Activated CD4-positive, alpha-beta T cell treated with anti-CD3 and anti-CD28 coated beads, Interleukin-2, amount 50 U/mL, for 16 hours (primary cell): ENCODE measurements at regions not wholly inside any gene's neighbourhood (a gene's known extent, or its start where the extent isn't known, plus 50 kb on each side); places are given as distances from the start of the nearest gene placed in this dataset.
"Not testable (repeated sequence)": the region's sequence is repeated elsewhere in the genome, so short reads cannot be mapped to it uniquely, and the experiment has no call there.

Experiments
- DNase-seq: peaks from one replicate; pipeline ENCODE4 v3.0.0-alpha.2; 2020

GRCh38 chr20:29296256-29297230, 1960.9 kb upstream of the DEFB115 start:
- DNase-seq, result no peak

- no peak for DNase-seq
Measured at GRCh38 chr20:29297411-29298270, 1959.8 kb upstream of the DEFB115 start.

GRCh38 chr20:29298271-29298590, 1959.2 kb upstream of the DEFB115 start:
- no peak for DNase-seq

GRCh38 chr20:29298759-29299613, 1958.5 kb upstream of the DEFB115 start:
- DNase-seq, result no peak

- DNase-seq, result no peak
Measured at GRCh38 chr20:29299811-29300578, 1957.5 kb upstream of the DEFB115 start.

GRCh38 chr20:29300579-29301551, 1956.6 kb upstream of the DEFB115 start:
- no peak for DNase-seq

GRCh38 chr20:29301624-29302259, 1955.7 kb upstream of the DEFB115 start:
- no peak for DNase-seq

GRCh38 chr20:29302979-29303644, 1954.4 kb upstream of the DEFB115 start:
- no peak for DNase-seq

GRCh38 chr20:29306390-29307072, 1950.9 kb upstream of the DEFB115 start:
- no peak for DNase-seq

GRCh38 chr20:29307484-29307883, 1950.0 kb upstream of the DEFB115 start:
- DNase-seq, result not testable (repeated sequence)

GRCh38 chr20:29308956-29309355, 1948.5 kb upstream of the DEFB115 start:
- DNase-seq, result not testable (repeated sequence)

- DNase-seq, result not testable (repeated sequence)
Measured at GRCh38 chr20:29309481-29309880, 1948.0 kb upstream of the DEFB115 start.

GRCh38 chr20:29311046-29311445, 1946.4 kb upstream of the DEFB115 start:
- not testable (repeated sequence) for DNase-seq

GRCh38 chr20:29312679-29313078, 1944.8 kb upstream of the DEFB115 start:
- DNase-seq, result not testable (repeated sequence)

- no peak for DNase-seq
Measured at GRCh38 chr20:29313481-29313880, 1944.0 kb upstream of the DEFB115 start.

GRCh38 chr20:29314294-29314693, 1943.2 kb upstream of the DEFB115 start:
- DNase-seq, result no peak

GRCh38 chr20:29318871-29319461, 1938.5 kb upstream of the DEFB115 start:
- DNase-seq, result no peak

- no peak for DNase-seq
Measured at GRCh38 chr20:29319725-29320124, 1937.7 kb upstream of the DEFB115 start.
